HG03342 (cell line): ENCODE measurements at regions not wholly inside any gene's neighbourhood (a gene's known extent, or its start where the extent isn't known, plus 50 kb on each side); places are given as distances from the start of the nearest gene placed in this dataset.
A peak's percentile ranks its signal among the peaks of the same experiment; 100 is the strongest.

Experiments used
- ATAC-seq: cut with Tn5 transposase; IDR thresholded peaks from one replicate; pipeline ENCODE4 v1.9.1; 2021; ENCODE audit warnings: mild to moderate bottlenecking, moderate library complexity; ENCODE audit not compliant: unreplicated experiment

GRCh38 chr11:8820401-8820800 is 90.6 kb upstream of the AKIP1 start:
- ATAC-seq = no peak

GRCh38 chr11:8822469-8822868 is 88.5 kb upstream of the AKIP1 start:
- ATAC-seq = no peak

- no peak for ATAC-seq
Observed at GRCh38 chr11:8823174-8823742, 87.7 kb upstream of the AKIP1 start.

GRCh38 chr11:8826139-8826786 is 84.7 kb upstream of the AKIP1 start:
- ATAC-seq = no peak

GRCh38 chr11:8826901-8827560 is 84.0 kb upstream of the AKIP1 start:
- no peak for ATAC-seq

DNA sequence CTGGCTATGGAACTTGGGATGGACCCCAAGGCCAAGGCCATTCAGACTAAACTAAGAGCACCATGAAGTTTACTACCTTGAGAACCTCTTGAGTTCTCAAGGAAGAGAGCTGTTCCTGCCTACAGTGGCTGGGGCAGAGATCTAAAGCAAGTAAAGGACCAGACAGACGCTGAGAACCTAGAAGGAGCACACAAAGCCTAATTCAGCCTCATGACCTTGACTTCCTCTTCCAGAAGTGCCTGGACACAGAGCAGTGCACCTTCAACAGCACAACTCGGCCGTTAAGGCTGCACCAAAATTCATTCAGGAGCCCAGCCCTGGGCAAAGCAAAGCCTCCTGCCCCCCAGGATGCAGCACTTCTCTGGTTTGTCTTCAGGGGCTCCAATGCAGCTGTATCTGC is 82.9 kb upstream of the AKIP1 start:
- no peak for ATAC-seq

- ATAC-seq = no peak
Observed at GRCh38 chr11:8828580-8829361, 82.2 kb upstream of the AKIP1 start.

DNA sequence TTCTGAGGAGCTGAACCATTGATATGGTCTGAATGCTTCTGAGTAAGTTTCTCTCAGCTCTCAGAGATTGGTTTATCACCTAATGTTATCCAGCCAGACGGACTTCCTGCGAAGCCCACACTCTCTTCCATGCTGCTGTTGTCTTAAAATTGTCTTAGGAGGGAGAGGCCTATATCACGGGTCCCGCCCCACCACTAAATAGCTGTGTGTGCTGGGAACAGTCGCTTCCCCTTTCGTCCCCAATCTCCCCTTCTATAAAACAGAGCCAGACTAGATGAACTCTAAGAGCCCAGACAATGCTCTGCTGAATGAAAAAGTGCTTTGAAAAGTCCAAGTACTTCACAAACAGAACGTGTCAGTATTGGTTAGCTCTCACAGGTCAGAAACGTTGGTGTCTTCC is 81.4 kb upstream of the AKIP1 start:
- no peak for ATAC-seq

DNA sequence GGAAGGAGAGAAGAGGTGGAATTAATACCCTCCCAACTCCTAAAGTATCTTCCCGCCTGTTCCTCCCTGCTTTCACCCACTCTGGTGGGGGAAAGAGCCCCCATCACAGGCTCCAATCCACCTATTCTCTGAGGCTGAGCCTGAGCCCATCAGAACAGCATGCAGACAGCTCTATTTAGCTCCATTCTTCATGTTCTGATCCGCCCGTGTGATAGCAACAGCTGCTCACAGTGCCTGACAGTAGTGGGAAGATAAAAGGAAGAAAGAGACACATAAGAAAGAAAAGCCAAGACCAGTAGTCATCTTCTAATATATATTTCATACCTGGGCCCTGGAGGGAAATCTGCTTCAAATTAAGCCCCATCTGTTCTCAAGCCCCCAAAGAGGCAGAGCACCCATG is 80.3 kb upstream of the AKIP1 start:
- ATAC-seq = no peak

DNA sequence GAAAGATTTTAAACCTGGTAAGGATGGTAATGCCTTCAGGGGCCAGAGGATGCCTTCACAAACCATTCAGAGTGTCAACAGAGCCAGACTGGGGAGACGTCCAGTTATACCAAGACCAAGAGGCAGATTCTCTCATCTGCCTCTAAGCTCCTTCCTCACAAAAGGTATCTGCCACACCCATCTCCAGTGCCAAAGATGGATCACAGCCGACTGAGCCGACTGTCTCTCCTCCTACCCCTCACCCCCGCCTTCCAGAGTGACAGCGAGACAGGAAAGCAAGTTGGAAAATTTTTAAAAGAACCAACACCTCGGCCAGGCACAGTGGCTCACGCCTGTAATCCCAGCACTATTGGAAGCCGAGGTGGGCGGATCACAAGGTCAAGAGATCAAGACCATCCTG is 79.1 kb upstream of the AKIP1 start:
- no peak for ATAC-seq

DNA sequence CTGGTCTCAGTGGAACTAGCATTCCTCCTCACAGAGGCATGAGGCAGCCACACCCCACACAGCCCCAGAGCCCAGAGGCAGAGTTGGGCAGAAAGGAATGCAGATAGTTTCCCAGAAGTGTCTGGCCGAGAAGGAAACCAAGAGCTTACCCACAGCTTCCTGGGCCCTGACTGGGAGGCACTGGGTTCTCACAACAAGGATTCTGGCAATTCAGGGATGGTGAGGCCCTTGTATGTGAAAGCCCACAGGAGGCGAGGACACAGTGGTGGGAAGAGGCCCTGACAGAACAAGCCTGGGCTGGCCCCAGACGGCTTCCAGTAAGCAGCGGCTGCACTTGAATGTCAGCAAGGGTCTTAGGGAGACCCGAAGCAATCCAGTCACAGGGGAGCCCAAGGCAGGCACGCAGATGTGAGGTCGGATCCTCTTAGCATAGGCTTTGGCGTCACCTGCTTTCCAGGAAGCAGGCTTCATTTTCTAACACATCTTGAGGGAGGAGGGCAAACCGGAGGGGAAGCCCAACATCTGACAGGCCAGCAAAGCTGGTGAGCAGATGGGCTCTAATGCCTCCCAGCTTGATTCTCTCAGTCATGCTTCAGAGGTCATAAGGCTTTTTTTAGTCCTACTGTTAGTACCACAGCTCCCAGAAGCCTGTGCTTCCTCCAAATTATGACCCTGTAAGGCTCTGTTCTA is 78.3 kb upstream of the AKIP1 start:
- peak; percentile 78 for ATAC-seq

DNA sequence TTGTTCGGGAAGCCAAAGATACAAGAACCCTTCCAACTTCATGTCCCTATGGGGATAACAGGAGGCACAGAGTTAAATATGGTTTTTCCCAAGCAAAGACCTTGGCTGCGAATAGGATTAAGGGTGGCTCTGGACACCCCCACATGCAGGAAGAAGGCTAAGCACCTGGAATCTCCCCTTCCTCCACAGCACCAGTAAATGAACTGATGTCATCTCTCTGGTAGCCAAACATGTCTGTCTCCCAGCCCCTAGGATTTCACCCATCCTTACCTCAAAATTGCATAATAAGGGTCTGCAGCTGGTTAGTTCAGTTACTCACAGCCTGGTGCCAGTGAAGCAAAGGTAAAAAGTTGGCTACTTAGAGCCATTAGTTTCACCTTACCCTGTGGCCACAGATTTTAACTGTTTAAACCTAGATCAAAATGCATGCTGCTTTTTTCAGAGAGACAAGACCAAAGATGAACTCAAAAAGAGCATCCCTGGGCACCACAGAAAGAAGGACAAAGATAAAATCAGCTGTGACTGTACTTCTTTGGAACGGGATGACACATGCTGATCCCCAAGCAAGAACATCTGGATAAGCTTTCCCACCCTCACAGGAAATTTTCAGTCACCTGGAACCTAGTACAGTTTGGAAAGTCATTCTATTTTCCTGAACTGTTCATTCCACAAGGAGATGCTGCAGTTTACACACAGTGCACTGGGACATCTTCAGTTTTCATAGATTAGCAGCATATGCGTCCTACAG is 77.2 kb upstream of the AKIP1 start:
- ATAC-seq = no peak

- no peak for ATAC-seq
Observed at GRCh38 chr11:8834379-8834778, 76.6 kb upstream of the AKIP1 start.

- ATAC-seq = no peak
Observed at GRCh38 chr11:8838248-8838647, 72.7 kb upstream of the AKIP1 start.

DNA sequence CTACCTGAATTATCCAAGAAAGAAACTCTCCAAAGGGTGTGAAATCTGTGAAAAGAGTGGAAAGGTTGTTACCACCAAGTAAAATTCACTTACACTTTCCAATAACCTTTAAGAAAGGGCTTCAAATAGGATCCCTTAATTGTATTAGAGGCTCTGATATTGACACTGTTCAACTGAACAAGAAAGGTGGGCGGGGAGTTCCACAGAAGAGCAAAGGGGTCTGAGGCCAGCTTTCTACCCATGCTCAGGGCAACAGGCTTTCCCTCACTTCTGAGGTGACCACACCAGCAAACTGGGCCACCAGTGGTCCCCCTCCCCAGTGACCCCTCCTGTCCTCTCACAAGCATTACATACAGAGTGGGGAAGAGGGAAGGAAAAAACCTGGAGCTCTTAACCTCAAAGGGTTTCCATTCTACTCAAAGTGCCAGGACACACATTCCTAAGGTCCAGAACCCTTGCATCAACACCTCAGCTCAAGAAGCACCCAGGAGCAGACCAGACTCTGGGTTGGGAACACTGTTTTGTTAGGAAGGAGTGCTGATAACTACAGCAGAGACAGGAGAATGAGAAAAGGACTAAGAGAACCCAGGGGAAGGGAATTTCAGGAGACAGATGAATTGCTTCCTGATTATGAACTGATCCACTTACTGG is 71.6 kb upstream of the AKIP1 start:
- no peak for ATAC-seq

GRCh38 chr11:8839957-8840945 is 70.7 kb upstream of the AKIP1 start:
- ATAC-seq = no peak

- ATAC-seq = no peak
Observed at GRCh38 chr11:8841899-8842298, 69.1 kb upstream of the AKIP1 start.

GRCh38 chr11:8858808-8859207 is 52.2 kb upstream of the AKIP1 start:
- no peak for ATAC-seq
